SK-N-SH (cell line): ENCODE measurements at regions not wholly inside any gene's neighbourhood (a gene's known extent, or its start where the extent isn't known, plus 50 kb on each side); places are given as distances from the start of the nearest gene placed in this dataset.

Experiments used
- CTCF ChIP-seq: fragments of 200-600 bp; sonication (generic); IDR thresholded peaks from 2 replicates; pipeline ENCODE4 v1.6.1; 2017; ENCODE audit warnings: antibody characterized with exemption, mild to moderate bottlenecking, moderate library complexity
- PBX3 ChIP-seq: IDR thresholded peaks from 2 replicates; pipeline ENCODE4; 2012
- SIN3A ChIP-seq: IDR thresholded peaks from 2 replicates; pipeline ENCODE4 v1.6.1; 2012; ENCODE audit warnings: low read depth, mild to moderate bottlenecking, low read length, moderate library complexity, borderline replicate concordance
- TEAD4 ChIP-seq: IDR thresholded peaks from 2 replicates; pipeline ENCODE4 v1.4.0; 2012; ENCODE audit warnings: mild to moderate bottlenecking, borderline replicate concordance; ENCODE audit not compliant: insufficient read depth

- TF ChIP-seq PBX3 (no peak), TEAD4 (no peak), CTCF (no peak), SIN3A (no peak)
These were observed 230.6 kb upstream of the ID2 start for GRCh38 chr2:8451273-8451672.
